Immature natural killer cell (primary cell): ENCODE measurements at regions not wholly inside any gene's neighbourhood (a gene's known extent, or its start where the extent isn't known, plus 50 kb on each side); places are given as distances from the start of the nearest gene placed in this dataset.
"Not testable (repeated sequence)": the region's sequence is repeated elsewhere in the genome, so short reads cannot be mapped to it uniquely, and the experiment has no call there.

Experiments used
- DNase-seq, 3 donors: peaks; one replicate each; pipeline ENCODE4 v3.0.0; 2022; ENCODE audit warnings: mixed read lengths in 1 of 3
- H3K27ac Mint-ChIP-seq, 6 donors: one replicate each; pipeline ENCODE4 v1.8.0; 2020; ENCODE audit warnings: mixed read lengths in 6 of 6, mild to moderate bottlenecking in 5 of 6, inconsistent platforms in 4 of 6, moderate library complexity in 3 of 6
- H3K27me3 Mint-ChIP-seq, 3 donors: one replicate each; pipeline ENCODE4 v1.8.0; 2020 to 2021; ENCODE audit warnings: low read depth in 3 of 3, mild to moderate bottlenecking in 3 of 3, mixed read lengths in 3 of 3, moderate library complexity in 3 of 3, inconsistent platforms in 1 of 3
- H3K36me3 Mint-ChIP-seq, 3 donors: one replicate each; pipeline ENCODE4 v1.8.0; 2020; ENCODE audit warnings: mixed read lengths in 3 of 3, inconsistent platforms in 2 of 3, mild to moderate bottlenecking in 2 of 3
- H3K4me1 Mint-ChIP-seq, 2 donors: one replicate each; pipeline ENCODE4 v1.8.0; 2020; ENCODE audit warnings: inconsistent platforms in 2 of 2, mild to moderate bottlenecking in 2 of 2, mixed read lengths in 2 of 2, moderate library complexity in 1 of 2
- H3K4me3 Mint-ChIP-seq, 5 donors: one replicate each; pipeline ENCODE4 v1.8.0; 2020; ENCODE audit warnings: mild to moderate bottlenecking in 5 of 5, mixed read lengths in 5 of 5, inconsistent platforms in 3 of 5, moderate library complexity in 3 of 5
- H3K9me3 Mint-ChIP-seq, 6 donors: one replicate each; pipeline ENCODE4 v1.8.0; 2020; ENCODE audit warnings: mild to moderate bottlenecking in 6 of 6, mixed read lengths in 6 of 6, inconsistent platforms in 4 of 6, moderate library complexity in 3 of 6

DNA sequence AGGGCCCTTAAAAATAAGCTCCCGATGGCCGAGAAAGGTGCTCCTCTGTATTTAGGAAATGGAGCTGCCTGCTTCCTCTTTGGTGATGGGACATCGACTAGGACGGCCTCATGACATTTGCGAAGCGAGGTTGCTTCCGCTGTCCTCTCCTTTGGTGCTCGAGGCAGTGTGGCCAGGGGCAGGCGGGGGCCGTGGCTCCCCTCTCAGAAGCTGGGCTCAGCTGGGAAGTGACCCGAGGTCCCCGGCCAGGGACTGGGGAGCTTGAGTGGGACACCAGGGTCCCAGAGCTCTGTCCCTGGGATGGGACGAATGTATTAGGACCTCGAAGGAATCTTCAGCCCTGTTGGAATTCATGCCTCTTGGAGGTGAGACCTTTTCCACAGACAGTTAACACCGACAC is 151.1 kb downstream of the CTTN start:
- H3K4me1 Mint-ChIP-seq = no peaks in the 10 kb centered on the region
- no peaks in the 10 kb centered on the region for H3K36me3 Mint-ChIP-seq
- no peak overlapping the region for H3K27ac Mint-ChIP-seq
- DNase-seq = no peak
- H3K9me3 Mint-ChIP-seq = no peaks in the 10 kb centered on the region
- H3K27me3 Mint-ChIP-seq = peaks cover 0 to 3% (median 2%) of the 10 kb centered on the region in 3 donors
- no peak overlapping the region for H3K4me3 Mint-ChIP-seq

DNA sequence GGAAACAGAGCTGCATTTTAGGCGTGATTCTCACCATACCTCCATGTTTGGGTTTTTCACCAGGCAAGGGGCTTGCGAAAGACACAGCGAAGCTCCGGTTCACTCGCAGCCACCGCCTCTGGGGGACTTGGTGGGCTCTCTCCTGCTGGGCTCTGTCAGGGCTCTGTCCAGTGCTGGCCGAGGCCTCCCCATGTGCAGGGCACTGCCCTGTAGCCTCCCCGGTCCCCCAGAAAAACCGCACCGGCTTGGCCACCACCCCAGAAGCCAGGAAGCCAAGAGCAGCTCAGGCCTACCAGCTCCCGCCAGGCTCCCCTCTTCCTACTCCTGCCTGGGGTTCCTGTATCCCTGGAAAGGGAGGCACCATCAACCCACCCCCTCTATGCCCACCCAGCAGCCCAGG is 151.5 kb downstream of the CTTN start:
- no peaks in the 10 kb centered on the region for H3K9me3 Mint-ChIP-seq
- H3K4me1 Mint-ChIP-seq = no peaks in the 10 kb centered on the region
- no peaks in the 10 kb centered on the region for H3K36me3 Mint-ChIP-seq
- no peak for DNase-seq
- peaks cover 0 to 6% (median 3%) of the 10 kb centered on the region in 3 donors for H3K27me3 Mint-ChIP-seq
- no peak overlapping the region for H3K27ac Mint-ChIP-seq
- H3K4me3 Mint-ChIP-seq = no peak overlapping the region

DNA sequence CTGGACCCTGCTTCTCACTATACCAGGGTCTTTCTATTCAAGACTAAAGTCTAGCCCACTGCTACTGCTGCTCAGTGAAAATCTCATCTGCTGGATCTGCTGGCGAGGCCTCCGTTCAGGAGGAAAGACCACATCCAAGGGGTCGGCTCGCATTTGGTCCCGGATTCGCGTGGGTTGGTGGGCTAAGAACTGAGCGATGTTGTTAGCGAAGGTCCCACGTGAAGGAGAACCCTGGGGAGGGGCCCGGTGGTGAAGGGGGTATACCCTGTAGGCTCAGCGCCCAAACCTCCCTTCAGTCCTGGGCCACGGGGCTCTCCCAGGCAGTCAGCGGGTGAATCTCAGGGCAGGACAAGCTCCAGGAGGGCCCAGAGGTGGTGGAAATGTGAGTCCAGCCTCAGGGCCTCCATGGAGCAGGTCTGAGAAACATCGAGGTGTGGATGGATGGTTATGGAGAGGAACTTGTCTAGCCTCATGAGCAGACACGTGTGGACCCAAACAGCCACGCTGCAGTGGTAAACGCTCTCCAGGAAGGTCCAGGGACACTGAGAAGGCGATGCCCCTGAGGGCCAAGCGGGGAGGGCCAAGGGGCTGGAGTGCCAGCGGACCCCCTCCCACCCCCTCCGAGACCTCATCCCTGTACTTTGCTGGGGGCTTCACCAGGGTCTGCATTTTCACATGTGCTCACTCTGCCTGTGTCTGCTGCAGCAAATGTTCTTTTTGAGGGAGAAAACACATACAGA is 152.3 kb downstream of the CTTN start:
- H3K36me3 Mint-ChIP-seq = no peaks in the 10 kb centered on the region
- DNase-seq = no peak
- H3K4me3 Mint-ChIP-seq = no peak overlapping the region
- no peaks in the 10 kb centered on the region for H3K4me1 Mint-ChIP-seq
- no peaks in the 10 kb centered on the region for H3K9me3 Mint-ChIP-seq
- H3K27ac Mint-ChIP-seq = no peak overlapping the region
- peaks cover 0 to 6% (median 3%) of the 10 kb centered on the region in 3 donors for H3K27me3 Mint-ChIP-seq

DNA sequence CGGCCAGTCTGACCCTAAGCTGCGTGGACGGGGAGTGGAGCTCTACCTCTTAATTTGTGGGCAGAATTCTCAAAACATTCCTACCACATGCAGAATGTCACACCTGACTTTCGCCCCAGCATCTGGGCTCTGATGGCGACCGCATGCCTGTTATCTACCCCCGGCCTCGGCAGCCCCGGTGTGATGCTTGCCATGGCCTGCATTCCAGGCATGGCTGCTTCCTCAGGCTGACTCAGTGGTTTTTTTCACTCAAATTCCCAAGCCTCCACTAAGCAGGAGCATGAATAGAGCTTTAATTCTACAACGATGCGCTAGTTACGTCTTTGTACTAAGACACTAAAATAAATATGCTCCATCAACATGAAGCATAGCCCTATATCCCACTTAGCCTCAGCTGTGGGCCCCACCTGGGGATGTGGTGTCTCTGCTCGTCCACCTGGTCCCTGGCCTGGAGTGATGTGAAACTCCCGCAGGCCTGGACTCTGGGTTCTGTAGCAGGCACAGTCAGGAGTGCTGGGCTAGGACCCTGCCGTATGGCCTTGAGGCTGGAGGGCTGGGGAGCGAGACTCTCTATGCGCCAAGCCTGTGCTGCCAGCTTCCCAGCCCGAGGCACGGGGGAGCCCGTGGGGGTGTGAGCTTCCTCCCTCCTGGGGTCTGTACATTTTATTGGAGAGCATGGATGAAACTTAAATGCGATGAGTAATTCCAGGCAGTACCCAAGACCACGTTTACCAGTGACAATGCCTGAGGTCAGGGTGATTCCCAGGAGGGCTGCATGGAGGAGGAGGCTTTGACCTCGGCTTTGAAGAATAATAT is 153.2 kb downstream of the CTTN start:
- Mint-ChIP-seq H3K4me3 (no peak overlapping the region), H3K4me1 (no peaks in the 10 kb centered on the region), H3K36me3 (no peaks in the 10 kb centered on the region), H3K27ac (no peak overlapping the region), H3K9me3 (no peaks in the 10 kb centered on the region), H3K27me3 (peaks cover 0 to 6% (median 3%) of the 10 kb centered on the region in 3 donors)
- no peak for DNase-seq

DNA sequence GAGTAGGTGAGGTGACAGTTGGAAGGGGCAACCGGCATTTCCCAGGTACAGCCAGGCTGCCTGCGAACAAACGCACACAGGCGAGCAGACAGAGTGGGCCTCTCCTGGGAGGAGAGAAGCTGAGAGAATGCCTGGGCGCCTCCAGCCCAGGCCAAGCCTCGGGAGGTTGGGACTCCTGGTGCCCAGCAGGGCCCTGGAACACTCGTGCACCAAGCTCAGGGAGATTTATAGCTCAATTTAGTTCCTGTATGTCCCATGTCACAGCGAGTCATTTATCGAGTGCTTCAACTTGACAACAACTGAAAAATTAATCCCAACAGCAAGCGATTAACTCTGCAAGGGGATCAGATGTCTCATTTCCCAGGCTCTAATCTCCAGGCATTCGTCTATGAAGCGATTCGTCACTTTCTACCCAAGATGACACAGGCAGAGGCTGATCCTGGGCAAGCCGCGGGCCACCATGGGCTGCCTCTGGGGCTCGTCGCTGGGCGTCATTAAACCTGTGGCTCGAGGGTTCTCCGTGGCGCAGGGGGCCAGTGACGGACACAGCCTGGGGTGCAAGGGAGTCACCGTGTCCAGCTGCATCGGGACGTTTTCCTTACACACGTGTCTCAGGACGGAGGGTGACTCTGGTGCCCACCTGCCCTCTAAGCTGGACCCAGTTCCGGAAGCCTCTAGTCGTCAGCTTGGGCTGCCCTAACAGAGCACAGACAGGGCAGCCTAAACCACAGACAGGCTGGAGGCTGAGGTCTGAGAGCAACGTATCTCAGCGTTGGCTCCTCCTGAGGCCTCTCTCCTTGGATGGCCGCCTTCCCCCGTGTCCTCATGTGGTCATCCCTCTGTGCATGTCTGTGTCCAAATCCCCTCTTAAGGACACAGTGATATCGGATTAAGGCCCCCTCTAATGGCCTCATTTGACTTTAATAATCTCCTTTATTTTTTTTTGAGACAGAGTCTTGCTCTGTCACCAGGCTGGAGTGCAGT is 154.1 kb downstream of the CTTN start:
- no peak for DNase-seq
- Mint-ChIP-seq H3K4me3 (no peak overlapping the region), H3K36me3 (no peaks in the 10 kb centered on the region)

DNA sequence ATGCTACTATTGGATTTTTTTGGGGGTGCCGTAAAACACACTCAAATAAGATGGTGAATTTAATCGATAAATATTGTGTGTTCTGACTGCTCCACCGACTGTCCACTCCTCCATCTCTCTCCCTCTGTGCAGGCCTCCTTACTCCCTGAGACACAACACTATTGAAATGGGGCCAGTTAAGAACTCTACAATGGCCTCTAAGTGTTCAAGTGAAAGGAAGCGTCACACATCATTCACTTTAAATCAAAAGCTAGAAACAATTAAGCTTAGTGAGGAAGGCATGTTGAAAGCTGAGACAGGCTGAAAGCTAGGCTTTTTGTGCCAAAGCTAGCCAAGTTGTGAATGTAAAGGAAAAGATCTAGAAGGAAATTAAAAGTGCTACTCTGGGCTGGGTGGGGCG is 156.7 kb downstream of the CTTN start:
- Mint-ChIP-seq H3K4me1 (no peaks in the 10 kb centered on the region), H3K27me3 (peaks cover 0 to 5% (median 4%) of the 10 kb centered on the region in 3 donors), H3K4me3 (no peak overlapping the region), H3K36me3 (no peaks in the 10 kb centered on the region), H3K27ac (no peak overlapping the region), H3K9me3 (no peaks in the 10 kb centered on the region)
- no peak for DNase-seq

More for the DNA sequence above, 154.1 kb downstream of the CTTN start:
- Mint-ChIP-seq H3K27ac (no peak overlapping the region), H3K4me1 (no peaks in the 10 kb centered on the region), H3K27me3 (peaks cover 0 to 6% (median 5%) of the 10 kb centered on the region in 3 donors), H3K9me3 (no peaks in the 10 kb centered on the region)

DNA sequence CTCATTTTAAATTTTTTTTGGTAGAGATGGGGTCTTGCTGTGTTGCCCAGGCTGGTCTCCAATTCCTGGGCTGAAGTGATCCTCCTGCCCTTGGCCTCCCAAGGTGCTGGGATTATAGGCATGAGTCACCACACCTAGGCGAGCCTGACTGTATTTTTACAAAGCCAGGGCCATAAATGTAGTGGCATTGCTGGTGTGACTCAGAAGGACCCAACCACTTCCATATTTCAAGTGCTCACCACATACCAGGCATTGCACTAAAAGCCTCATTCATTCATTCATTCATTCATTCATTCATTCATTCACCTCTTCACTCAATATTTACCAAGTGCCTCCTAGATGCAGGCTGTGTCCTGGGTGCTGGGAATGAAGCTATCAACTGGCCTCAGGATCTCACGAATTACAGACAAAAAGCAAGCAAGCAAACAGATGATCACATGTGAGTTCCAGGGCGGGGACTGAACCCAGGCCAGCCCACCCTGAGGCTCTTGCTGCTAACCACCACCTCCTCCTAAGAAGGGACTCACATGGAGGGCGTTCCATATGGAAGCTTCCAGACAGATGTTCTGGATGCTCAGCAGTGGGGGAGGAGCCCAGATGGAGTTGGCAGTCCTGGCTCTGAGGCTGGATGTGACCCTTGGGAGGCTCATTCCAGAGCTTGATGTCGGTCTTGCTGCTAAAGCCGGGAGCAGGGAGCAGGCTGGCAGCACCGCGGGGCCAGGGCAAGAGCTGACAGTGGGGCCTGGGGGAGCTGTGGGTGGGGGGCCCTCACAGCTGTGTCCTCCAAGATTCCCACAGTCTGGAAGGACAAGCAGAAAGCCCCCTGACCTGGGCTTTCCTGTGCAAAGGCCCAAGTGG is 158.8 kb downstream of the CTTN start:
- DNase-seq = no peak
- H3K27me3 Mint-ChIP-seq = peaks cover 0 to 8% (median 2%) of the 10 kb centered on the region in 3 donors
- no peak overlapping the region for H3K4me3 Mint-ChIP-seq
- no peaks in the 10 kb centered on the region for H3K9me3 Mint-ChIP-seq
- no peak overlapping the region for H3K27ac Mint-ChIP-seq
- H3K4me1 Mint-ChIP-seq = no peaks in the 10 kb centered on the region
- no peaks in the 10 kb centered on the region for H3K36me3 Mint-ChIP-seq

DNA sequence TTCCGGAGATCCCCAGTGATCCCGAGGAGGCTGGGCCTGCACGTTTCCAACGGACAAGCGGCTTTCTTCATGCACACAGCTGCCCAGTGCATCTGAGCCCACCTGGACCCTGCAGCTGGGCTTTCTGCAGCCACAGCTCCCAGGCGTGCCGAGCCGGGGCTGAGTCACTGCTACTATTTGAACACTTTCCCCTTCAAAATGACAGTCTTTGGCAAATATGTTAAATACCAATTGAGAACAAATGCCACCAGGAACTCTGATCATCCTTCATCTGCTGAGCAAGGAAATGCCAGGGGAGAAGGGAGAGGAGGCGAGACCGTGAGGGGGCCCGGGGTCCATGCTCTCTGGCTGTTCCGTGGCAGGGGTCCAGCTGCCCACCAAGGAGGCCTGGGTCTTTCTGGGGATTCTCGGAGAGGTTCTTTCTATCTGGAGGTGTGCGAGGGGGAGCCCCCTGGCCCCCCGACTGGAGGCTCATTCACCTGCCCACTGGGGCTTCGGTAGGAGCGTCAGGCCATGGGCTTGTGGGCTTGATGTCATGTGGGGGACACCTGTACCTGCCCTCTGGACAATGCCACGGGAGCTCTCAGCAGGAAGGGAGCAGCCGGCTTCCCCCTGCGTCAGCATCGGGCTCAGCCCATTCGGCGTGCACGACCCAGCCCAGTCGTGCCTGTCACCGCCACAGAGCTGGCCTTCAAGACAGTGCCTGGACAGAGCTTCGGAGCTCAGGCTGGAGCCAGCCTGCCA is 159.6 kb downstream of the CTTN start:
- Mint-ChIP-seq H3K4me3 (no peak overlapping the region), H3K9me3 (no peaks in the 10 kb centered on the region)

DNA sequence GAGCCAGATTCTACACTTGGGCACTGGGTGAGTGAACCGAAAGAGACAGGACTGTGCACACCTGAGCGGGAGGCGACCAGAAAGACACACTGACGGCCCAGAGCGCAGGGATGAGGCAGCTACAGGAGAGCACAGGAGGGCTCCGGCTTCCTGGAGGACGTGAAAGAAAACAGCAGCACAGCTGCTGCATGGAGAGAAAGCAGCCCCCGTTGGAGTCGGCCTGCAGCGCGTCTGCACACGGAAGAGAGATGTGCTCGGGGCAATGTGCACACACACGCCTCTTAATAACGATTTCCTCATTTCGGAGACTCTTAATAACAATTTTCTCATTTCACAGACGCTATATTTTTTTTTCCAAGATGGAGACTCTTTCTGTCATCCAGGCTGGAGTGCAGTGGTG is 160.4 kb downstream of the CTTN start:
- peaks cover 0 to 10% (median 3%) of the 10 kb centered on the region in 3 donors for H3K27me3 Mint-ChIP-seq
- H3K27ac Mint-ChIP-seq = no peak overlapping the region
- H3K36me3 Mint-ChIP-seq = no peaks in the 10 kb centered on the region
- no peaks in the 10 kb centered on the region for H3K4me1 Mint-ChIP-seq
- H3K4me3 Mint-ChIP-seq = no peak overlapping the region
- no peak for DNase-seq
- H3K9me3 Mint-ChIP-seq = no peaks in the 10 kb centered on the region

More for the DNA sequence above, 159.6 kb downstream of the CTTN start:
- no peak for DNase-seq
- no peak overlapping the region for H3K27ac Mint-ChIP-seq
- H3K36me3 Mint-ChIP-seq = no peaks in the 10 kb centered on the region
- H3K27me3 Mint-ChIP-seq = peaks cover 0 to 8% (median 2%) of the 10 kb centered on the region in 3 donors
- H3K4me1 Mint-ChIP-seq = no peaks in the 10 kb centered on the region

DNA sequence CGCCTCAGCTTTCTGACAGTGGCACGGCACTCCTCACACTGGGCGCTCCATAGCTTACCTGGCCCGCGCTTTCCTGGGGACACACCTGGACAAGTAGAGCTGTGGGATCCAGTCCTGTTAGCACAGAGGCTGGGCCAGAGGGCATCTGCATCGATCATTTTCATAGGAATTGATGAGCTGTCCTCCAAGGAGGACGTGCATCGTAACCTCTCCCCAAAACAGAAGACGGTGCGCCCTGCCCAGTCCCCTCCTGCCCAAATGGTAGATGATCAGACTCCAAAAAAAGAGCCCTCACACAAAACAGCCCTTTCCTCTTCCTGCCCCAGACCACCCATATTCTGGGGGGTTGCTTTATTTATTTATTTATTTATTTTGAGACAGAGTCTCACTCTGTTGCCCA is 161.2 kb downstream of the CTTN start:
- no peaks in the 10 kb centered on the region for H3K36me3 Mint-ChIP-seq
- H3K4me1 Mint-ChIP-seq = no peaks in the 10 kb centered on the region
- no peak overlapping the region for H3K4me3 Mint-ChIP-seq
- H3K27ac Mint-ChIP-seq = no peak overlapping the region
- peaks cover 0 to 2% (median 0%) of the 10 kb centered on the region in 6 donors for H3K9me3 Mint-ChIP-seq
- H3K27me3 Mint-ChIP-seq = peaks cover 0 to 9% (median 5%) of the 10 kb centered on the region in 3 donors
- DNase-seq = no peak

DNA sequence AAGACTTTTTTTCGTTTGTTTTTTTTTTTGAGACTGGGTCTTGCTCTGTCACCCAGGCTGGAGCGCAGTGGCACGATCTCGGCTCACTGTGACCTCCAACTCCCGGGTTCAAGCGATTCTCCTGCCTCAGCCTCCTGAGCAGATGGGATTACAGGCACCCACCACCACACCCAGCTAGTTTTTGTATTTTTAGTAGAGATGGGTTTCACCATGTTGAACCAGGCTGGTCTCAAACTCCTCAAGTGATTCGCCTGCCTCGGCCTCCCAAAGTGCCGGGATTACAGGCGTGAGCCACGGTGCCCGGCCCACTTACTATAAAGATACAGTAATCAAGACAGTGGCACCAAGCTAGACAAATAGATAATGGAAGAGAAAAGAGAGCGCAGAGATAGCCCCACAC is 162.3 kb downstream of the CTTN start:
- DNase-seq, H3K4me3 Mint-ChIP-seq, H3K9me3 Mint-ChIP-seq, H3K4me1 Mint-ChIP-seq, H3K27ac Mint-ChIP-seq, H3K36me3 Mint-ChIP-seq: not testable (repeated sequence)
- H3K27me3 Mint-ChIP-seq = peaks cover 0 to 11% (median 5%) of the 10 kb centered on the region in 3 donors

DNA sequence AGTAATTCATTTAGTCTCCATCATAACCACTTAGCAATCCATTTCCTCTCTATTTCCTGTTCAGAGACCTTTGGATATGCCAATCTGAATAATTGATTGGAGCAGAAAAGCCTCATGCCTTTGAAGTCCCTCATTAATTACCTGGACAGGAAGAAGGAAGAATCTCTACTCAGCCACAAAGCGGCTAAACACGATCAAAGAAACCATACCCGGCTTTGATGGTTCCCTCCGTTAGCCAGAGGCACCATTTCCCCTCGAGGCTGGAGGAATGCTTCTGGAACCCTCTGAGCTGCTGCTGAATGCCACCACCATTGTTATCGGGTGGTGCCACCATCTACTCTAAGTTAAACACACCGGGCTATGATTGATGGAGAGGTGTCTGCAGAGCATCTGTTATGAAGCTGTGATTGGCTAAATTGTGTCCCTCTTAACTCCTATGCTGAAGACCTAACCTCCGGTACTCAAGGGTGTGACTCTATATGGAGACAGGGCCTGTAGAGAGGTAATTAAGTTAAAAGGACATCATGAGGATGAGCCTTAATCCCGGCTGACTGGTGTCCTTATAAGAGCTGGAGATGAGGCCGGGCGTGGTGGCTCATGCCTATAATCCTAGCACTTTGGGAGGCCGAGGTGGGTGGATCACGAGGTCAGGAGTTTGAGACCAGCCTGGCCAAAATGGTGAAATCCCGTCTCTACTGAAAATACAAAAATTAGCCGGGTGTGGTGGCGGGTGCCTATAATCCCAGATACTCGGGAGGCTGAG is 168.6 kb downstream of the CTTN start:
- peaks cover 0 to 2% of the 10 kb centered on the region in 2 donors for H3K4me1 Mint-ChIP-seq
- H3K27me3 Mint-ChIP-seq = peaks cover 4 to 17% (median 6%) of the 10 kb centered on the region in 3 donors
- no peak overlapping the region for H3K27ac Mint-ChIP-seq
- DNase-seq = no peak
- peaks cover 0 to 2% (median 0%) of the 10 kb centered on the region in 6 donors for H3K9me3 Mint-ChIP-seq
- no peaks in the 10 kb centered on the region for H3K36me3 Mint-ChIP-seq
- no peak overlapping the region for H3K4me3 Mint-ChIP-seq
